Spinal cord (tissue), 9 donors: ENCODE measurements at regions not wholly inside any gene's neighbourhood (a gene's known extent, or its start where the extent isn't known, plus 50 kb on each side); places are given as distances from the start of the nearest gene placed in this dataset.

Experiments used
- DNase-seq, 6 donors: peaks; one replicate each; pipeline versions ENCODE4 v3.0.0 to v3.0.0-alpha.2; 2013 to 2015; ENCODE audit warnings: low spot score in 6 of 6, low read depth in 4 of 6
- H3K27ac ChIP-seq: one replicate; pipeline ENCODE4 v1.5.1; 2013; ENCODE audit warnings: low read depth, low read length, control low read depth
- H3K27me3 ChIP-seq: one replicate; pipeline ENCODE4 v1.6.1; 2013; ENCODE audit warnings: low read length; ENCODE audit not compliant: control insufficient read depth, insufficient read depth
- H3K36me3 ChIP-seq: one replicate; pipeline ENCODE4 v1.6.1; 2013; ENCODE audit warnings: low read length; ENCODE audit not compliant: control insufficient read depth, insufficient read depth
- H3K4me1 ChIP-seq: one replicate; pipeline ENCODE4 v1.6.1; 2013; ENCODE audit warnings: low read length; ENCODE audit not compliant: control insufficient read depth, insufficient read depth
- H3K4me3 ChIP-seq: one replicate; pipeline ENCODE4 v1.5.1; 2013; ENCODE audit warnings: low read depth, low read length, control low read depth
- H3K9me3 ChIP-seq: one replicate; pipeline ENCODE4 v1.6.1; 2013; ENCODE audit warnings: low read length; ENCODE audit not compliant: control insufficient read depth, insufficient read depth
- WGBS: methylation state at CpG from one replicate; pipeline ENCODE4 v1.1.5; 2013; ENCODE audit warnings: missing lambda C conversion rate; ENCODE audit not compliant: insufficient coverage; 5-methylcytosine and 5-hydroxymethylcytosine counted together
- donor health status: healthy.

DNA sequence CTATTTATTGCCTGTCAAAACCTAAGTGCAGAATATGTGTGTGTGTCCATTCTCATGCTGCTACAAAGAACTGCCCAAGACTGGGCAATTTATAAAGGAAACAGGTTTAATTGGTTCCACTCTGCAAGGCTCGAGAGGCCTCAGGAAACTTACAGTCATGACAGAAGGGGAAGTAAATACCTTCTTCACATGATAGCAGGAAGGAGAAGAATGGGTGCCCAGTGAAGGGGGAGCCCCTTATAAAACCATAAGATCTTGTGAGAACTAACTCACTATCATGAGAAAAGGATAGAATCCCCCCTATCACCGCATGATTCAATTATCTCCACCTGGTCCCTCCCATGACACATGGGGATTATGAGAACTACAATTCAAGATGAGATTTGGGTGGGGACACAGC is 300.7 kb upstream of the SNX7 start:
- Histone ChIP-seq H3K4me1 (no peaks in the 10 kb centered on the region), H3K36me3 (no peaks in the 10 kb centered on the region), H3K27ac (no peak overlapping the region), H3K4me3 (no peak overlapping the region), H3K27me3 (no peaks in the 10 kb centered on the region), H3K9me3 (no peaks in the 10 kb centered on the region)
- DNase-seq: no peak
- WGBS: no CpG with 5 or more reads among the region's 2 CpGs

DNA sequence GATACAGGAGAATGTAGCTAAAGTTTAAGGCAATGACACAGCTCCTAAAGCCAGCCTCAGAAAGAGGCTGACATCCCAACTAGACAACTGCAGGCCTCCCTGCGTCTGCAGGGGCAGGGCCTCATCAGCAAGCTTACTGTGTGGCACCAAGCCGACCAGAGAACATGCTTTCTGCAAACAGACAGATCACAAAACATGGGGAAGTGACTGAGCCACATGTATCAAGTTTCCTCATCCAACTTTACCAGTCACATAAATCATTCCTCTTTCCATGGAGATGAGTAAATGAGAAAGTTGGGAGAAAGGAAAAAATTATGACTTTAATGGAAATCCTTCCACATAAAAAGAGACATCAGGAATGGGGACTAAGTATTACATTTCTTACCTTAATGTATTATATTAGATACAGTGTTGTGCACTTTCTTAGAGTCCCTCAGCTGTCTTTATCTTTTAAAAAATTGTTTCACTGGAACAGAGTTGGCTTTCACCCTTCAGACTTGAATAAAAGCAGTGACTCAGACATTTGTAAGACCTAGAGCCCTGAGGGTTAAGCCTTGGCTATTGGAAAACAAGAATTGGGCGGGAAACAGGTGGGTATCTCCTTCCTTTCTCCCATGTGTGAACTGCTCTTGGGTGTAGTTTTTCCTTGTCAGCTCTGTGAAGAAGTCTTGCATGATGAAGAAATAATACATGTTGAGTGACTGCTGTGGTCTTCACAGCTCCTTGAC is 305.7 kb upstream of the SNX7 start:
- no peak for DNase-seq
- no peaks in the 10 kb centered on the region for H3K27me3 ChIP-seq
- H3K4me1 ChIP-seq: no peaks in the 10 kb centered on the region
- 63% methylated on average over 1 of the region's 3 CpGs for WGBS
- H3K9me3 ChIP-seq: no peaks in the 10 kb centered on the region
- H3K27ac ChIP-seq: no peak overlapping the region
- H3K4me3 ChIP-seq: no peak overlapping the region
- H3K36me3 ChIP-seq: no peaks in the 10 kb centered on the region

DNA sequence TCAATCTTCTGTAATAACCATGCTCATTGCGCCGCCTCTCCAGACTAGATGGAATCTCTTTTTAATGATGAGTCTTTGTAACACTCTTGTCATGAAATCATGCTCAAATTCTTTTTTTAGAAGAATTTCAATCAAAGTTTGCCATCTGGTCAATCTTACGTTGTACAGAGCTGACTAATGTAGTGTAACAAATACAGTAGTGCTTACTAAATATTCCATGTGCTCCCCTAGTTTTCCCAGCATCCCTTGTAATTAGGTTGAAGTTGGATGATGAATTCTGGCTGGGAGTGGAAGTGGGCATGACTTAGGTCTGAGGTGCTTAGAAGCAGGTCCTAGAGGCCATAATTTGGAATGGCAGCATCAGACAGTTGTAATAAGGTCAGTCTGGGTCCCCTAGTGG is 309.1 kb upstream of the SNX7 start:
- Histone ChIP-seq H3K9me3 (no peaks in the 10 kb centered on the region), H3K27me3 (no peaks in the 10 kb centered on the region), H3K36me3 (no peaks in the 10 kb centered on the region), H3K4me3 (no peak overlapping the region), H3K27ac (no peak overlapping the region), H3K4me1 (no peaks in the 10 kb centered on the region)
- no CpG with 5 or more reads among the region's 3 CpGs for WGBS
- DNase-seq: no peak

DNA sequence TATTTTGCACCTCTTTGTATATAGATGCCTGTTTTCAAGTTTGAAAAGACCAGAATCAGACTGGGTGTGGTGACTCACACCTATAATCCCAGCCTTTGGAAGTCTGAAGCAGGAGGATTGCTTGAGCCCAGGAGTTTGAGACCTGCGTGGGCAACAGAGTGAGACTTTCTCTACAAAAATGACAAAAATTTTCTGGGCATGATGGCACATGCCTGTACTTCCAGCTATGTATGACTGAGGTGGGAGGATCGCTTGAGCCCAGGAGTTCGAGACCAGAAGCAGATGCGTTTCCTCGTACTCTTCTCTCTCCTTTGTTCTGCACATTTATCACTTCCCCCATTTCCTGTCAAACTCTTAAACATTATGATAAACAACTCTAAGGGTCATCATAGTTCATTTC is 310.0 kb upstream of the SNX7 start:
- Histone ChIP-seq H3K36me3 (no peaks in the 10 kb centered on the region), H3K4me3 (no peak overlapping the region), H3K27ac (no peak overlapping the region), H3K9me3 (no peaks in the 10 kb centered on the region), H3K4me1 (no peaks in the 10 kb centered on the region), H3K27me3 (no peaks in the 10 kb centered on the region)
- no peak for DNase-seq
- WGBS: no CpG with 5 or more reads among the region's 5 CpGs

DNA sequence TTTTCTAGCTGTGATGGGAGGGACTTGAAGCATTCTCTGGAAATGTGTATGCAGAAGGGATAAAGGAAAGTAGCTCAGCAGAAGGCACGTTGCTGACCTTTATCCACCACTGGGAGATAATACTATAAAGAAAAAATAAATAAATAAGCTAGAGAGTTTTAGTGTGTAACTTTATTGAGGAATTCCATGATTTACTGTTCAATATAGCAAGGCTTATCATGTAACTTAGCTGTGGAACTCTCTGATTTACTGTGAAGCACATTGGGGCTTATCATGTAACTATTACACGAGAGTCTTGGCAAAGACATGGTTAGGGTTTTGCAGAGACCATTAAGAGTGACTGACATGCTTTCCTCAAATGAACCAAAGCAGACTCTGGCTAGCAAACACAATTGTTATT is 316.1 kb upstream of the SNX7 start:
- 57% methylated on average over 1 of the region's 2 CpGs for WGBS

DNA sequence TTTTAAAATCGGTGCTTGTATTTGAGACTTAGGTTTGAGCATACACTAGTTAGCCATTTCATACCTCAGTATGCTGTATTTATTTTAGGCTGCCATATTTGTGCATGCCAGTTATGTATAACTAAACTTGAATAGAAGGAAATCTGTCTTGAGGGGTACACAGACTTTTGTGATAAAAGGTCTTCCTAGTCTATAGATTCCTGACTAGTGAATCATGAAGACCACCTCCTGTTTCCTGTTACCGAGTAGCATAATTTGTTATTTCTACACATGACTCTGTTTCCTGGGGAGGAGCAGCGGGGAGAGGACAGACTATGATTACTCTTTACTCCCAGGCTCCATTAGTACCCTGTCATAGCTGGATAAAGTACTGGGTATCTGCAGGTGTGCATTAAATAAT is 316.8 kb upstream of the SNX7 start:
- H3K4me1 ChIP-seq: no peaks in the 10 kb centered on the region
- H3K27me3 ChIP-seq: no peaks in the 10 kb centered on the region
- H3K36me3 ChIP-seq: no peaks in the 10 kb centered on the region
- H3K4me3 ChIP-seq: no peak overlapping the region
- H3K9me3 ChIP-seq: no peaks in the 10 kb centered on the region
- no peak for DNase-seq
- WGBS: no CpG with 5 or more reads among the region's 3 CpGs
- no peak overlapping the region for H3K27ac ChIP-seq

More for the DNA sequence above, 316.1 kb upstream of the SNX7 start:
- peak in 1 of 6 donors; percentile 10 for DNase-seq
- no peaks in the 10 kb centered on the region for H3K27me3 ChIP-seq
- H3K9me3 ChIP-seq: no peaks in the 10 kb centered on the region
- no peak overlapping the region for H3K4me3 ChIP-seq
- H3K4me1 ChIP-seq: no peaks in the 10 kb centered on the region
- no peaks in the 10 kb centered on the region for H3K36me3 ChIP-seq
- no peak overlapping the region for H3K27ac ChIP-seq

DNA sequence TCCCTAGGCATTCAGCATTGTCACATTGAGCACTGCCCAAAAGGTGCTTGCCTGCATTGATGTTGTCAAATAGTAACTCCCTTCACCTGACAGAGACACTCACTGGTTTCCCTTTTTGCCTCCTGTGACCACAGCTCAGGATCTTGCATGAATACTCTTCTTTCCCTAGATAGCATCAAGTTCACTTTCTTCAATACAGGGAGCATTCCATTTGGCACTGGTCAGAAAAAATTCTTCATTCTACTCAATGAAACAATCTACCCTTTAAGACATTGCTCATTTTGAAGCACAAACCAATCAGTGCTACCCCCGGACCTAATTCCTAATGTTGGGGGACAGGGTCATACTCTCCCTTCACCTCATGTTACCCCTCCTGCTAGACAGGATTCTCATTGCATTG is 319.0 kb upstream of the SNX7 start:
- H3K4me3 ChIP-seq: no peak overlapping the region
- H3K27me3 ChIP-seq: no peaks in the 10 kb centered on the region
- no peak for DNase-seq
- no peaks in the 10 kb centered on the region for H3K9me3 ChIP-seq
- no peaks in the 10 kb centered on the region for H3K4me1 ChIP-seq
- no peak overlapping the region for H3K27ac ChIP-seq
- no peaks in the 10 kb centered on the region for H3K36me3 ChIP-seq
- WGBS: no CpG with 5 or more reads among the region's 1 CpG

DNA sequence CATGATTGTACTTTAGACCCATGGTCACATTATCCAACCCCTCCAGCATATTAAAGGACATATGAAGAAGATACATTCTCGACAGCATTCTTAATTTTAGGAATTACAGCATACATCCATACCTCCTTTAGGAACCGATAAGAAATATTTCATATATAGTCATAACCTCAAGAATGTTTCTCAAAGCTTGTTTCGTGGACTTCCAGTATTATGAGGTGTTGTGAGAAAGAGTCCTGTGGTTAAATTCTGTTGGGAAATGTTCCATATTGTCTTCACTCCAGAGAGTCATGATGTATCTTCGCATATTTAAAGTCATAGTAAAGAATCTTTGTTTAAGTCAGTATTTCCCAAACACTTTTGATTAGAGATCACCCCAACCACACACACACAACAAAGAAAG is 321.0 kb upstream of the SNX7 start:
- Histone ChIP-seq H3K27ac (no peak overlapping the region), H3K27me3 (no peaks in the 10 kb centered on the region), H3K36me3 (no peaks in the 10 kb centered on the region), H3K9me3 (no peaks in the 10 kb centered on the region), H3K4me1 (no peaks in the 10 kb centered on the region), H3K4me3 (no peak overlapping the region)
- DNase-seq: no peak
- whole genome bisulfite sequencing: no CpG with 5 or more reads among the region's 4 CpGs

DNA sequence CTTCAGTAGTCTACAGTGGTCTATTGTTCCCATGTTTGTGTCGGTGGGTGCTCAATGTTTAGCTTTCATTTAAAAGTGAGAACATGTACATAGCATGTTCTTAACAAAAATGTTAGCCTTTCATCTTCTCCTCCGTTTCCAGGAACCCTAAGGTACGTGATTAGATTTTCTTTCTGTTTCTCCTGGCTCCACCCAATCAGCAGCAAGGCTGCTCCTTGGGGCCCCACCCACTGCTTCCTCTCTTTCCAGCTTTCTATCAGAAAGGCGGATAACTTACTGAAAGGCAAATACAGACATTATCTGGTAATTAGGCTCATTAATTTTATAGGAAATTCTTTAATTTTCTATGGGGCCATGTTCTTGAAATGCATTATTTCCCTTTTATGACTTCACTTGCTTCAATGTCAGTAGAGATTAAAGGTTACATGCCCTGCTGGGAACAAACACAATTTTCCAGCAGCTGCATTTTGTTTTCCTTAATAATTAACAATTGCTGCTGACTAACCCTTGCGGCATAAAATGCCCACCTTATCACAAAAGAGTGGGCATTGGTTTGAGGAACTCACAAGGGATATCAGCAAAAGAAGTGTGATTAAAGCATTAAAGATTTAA is 324.9 kb upstream of the SNX7 start:
- no peaks in the 10 kb centered on the region for H3K36me3 ChIP-seq
- DNase-seq: no peak
- H3K9me3 ChIP-seq: no peaks in the 10 kb centered on the region
- H3K27me3 ChIP-seq: no peaks in the 10 kb centered on the region
- H3K4me1 ChIP-seq: no peaks in the 10 kb centered on the region
- H3K27ac ChIP-seq: no peak overlapping the region
- no CpG with 5 or more reads among the region's 5 CpGs for WGBS
- H3K4me3 ChIP-seq: no peak overlapping the region

DNA sequence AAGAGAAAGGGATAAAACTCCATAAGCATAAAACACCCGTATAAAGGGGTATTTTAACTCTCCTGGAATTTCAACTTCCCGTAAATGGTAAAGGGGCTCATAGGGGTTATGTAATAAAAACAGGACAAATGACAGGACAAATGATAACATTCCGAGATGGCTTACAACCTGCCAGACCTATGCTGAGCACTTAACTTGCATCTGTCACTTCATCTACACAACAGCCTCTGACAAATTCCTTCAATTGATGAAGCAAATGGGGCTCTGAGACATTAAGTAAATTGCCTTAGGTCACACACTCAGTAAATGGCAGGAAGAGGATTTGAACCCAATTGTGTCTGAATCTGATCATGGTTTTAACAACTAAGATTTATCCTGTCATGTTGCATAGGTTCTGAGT is 327.6 kb upstream of the SNX7 start:
- WGBS: no CpG with 5 or more reads among the region's 3 CpGs
- Histone ChIP-seq H3K27ac (no peak overlapping the region), H3K9me3 (no peaks in the 10 kb centered on the region), H3K4me1 (no peaks in the 10 kb centered on the region), H3K4me3 (no peak overlapping the region), H3K27me3 (no peaks in the 10 kb centered on the region), H3K36me3 (no peaks in the 10 kb centered on the region)
- DNase-seq: no peak
